ENCODE measurements at regions not wholly inside any gene's neighbourhood (a gene's known extent, or its start where the extent isn't known, plus 50 kb on each side); places are given as distances from the start of the nearest gene placed in this dataset.
"Not testable (repeated sequence)": the region's sequence is repeated elsewhere in the genome, so short reads cannot be mapped to it uniquely, and the experiment has no call there.

DNA sequence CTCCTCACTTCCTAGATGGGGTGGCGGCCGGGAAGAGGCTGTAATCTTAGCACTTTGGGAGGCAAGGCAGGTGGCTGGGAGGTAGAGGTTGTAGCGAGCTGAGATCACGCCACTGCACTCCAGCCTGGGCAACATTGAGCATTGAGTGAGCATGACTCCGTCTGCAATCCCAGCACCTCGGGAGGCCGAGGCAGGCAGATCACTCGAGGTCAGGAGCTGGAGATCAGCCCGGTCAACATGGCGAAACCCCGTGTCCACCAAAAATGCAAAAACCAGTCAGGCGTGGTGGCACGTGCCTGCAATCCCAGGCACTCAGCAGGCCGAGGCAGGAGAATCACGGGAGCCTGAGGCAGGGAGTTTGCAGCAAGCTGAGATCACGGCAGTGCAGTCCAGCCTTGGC, 91.9 kb upstream of the CTSV start:
- TF ChIP-seq CTCF (CRISPR knock-in tag; IDR thresholded peaks at IDR 0.05); HNRNPLL (IDR thresholded peaks at IDR 0.05; ENCODE audit: low read depth, low read length, poor library complexity, severe bottlenecking); ZNF180 (CRISPR knock-in tag; IDR thresholded peaks at IDR 0.05; ENCODE audit: borderline replicate concordance, low read depth); ESRRA (CRISPR knock-in tag; IDR thresholded peaks at IDR 0.05; ENCODE audit: low read depth); GATAD2A (CRISPR knock-in tag; IDR thresholded peaks at IDR 0.05): not testable (repeated sequence)
- TF ChIP-seq, protein P1, sequence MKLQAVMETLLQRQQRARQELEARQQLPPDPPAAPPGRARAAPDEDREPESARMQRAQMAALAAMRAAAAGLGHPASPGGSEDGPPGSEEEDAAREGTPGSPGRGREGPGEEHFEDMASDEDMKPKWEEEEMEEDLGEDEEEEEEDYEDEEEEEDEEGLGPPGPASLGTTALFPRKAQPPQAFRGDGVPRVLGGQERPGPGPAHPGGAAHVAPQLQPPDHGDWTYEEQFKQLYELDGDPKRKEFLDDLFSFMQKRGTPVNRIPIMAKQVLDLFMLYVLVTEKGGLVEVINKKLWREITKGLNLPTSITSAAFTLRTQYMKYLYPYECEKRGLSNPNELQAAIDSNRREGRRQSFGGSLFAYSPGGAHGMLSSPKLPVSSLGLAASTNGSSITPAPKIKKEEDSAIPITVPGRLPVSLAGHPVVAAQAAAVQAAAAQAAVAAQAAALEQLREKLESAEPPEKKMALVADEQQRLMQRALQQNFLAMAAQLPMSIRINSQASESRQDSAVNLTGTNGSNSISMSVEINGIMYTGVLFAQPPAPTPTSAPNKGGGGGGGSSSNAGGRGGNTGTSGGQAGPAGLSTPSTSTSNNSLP (IDR thresholded peaks at IDR 0.05; ENCODE audit: low read depth, low read length): not testable (repeated sequence)
